PFSK-1 (cell line): ENCODE measurements at regions not wholly inside any gene's neighbourhood (a gene's known extent, or its start where the extent isn't known, plus 50 kb on each side); places are given as distances from the start of the nearest gene placed in this dataset.

Experiments
- POLR2AphosphoS5 ChIP-seq: IDR thresholded peaks from 2 replicates; pipeline ENCODE4 v1.6.1; 2012; ENCODE audit warnings: low read depth, mild to moderate bottlenecking, control low read depth, low read length, moderate library complexity
- SIN3A ChIP-seq: IDR thresholded peaks from 2 replicates; pipeline ENCODE4 v1.6.1; 2012; ENCODE audit warnings: mild to moderate bottlenecking, low read length, moderate library complexity, borderline replicate concordance; ENCODE audit not compliant: insufficient read depth

DNA sequence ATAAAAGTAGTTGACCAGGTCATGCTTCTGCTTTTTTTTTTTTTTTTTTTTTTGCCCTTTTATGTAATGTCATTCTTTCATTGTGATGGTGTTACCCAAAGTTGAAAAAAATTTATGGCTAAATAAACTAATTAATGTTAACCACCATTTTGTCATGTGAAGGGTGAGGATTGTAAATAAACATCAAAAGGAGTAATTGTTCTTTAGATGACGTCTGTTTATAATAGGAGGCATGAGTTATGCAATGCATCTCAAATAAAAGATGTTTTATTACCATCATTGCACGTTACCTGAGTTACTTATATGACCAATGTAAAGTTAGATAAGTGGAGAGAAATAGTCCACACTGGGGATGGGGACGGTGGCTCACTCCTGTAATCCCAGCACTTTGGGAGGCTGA lies 349.9 kb upstream of the PDE3A start:
- no peak for TF ChIP-seq POLR2AphosphoS5
- TF ChIP-seq SIN3A: no peak
